ENCODE measurements at regions not wholly inside any gene's neighbourhood (a gene's known extent, or its start where the extent isn't known, plus 50 kb on each side); places are given as distances from the start of the nearest gene placed in this dataset.

GRCh38 chr18:6652098-6652497 lies 77.4 kb upstream of the ARHGAP28 start:
- Histone ChIP-seq H3K4me3 (ENCODE audit: low read length, poor library complexity, severe bottlenecking) (no peak overlapping the region), H3K4me2 (ENCODE audit: low read depth, low read length, poor library complexity, severe bottlenecking) (no peak overlapping the region), H3F3A (ENCODE audit: low read depth) (no peaks in the 10 kb centered on the region), H3K9me2 (replicated peaks; ENCODE audit: low read depth, low read length) (no peaks in the 10 kb centered on the region), H3K27me3 (ENCODE audit: insufficient read depth, low read length, poor library complexity, severe bottlenecking) (no peaks in the 10 kb centered on the region), H3K9me3 (ENCODE audit: insufficient read depth, low read depth, low read length) (no peaks in the 10 kb centered on the region), H3K9ac (ENCODE audit: low read depth, low read length, poor library complexity, severe bottlenecking) (no peak overlapping the region), H3K79me2 (ENCODE audit: insufficient read depth, low read length) (no peaks in the 10 kb centered on the region), H3K4me1 (ENCODE audit: insufficient read depth, low read length, poor library complexity, severe bottlenecking) (no peaks in the 10 kb centered on the region), H4K20me1 (ENCODE audit: insufficient read depth, low read length, poor library complexity, severe bottlenecking) (no peaks in the 10 kb centered on the region), H2AFZ (ENCODE audit: low read length) (no peak overlapping the region), H3K36me3 (ENCODE audit: insufficient read depth, low read length) (no peaks in the 10 kb centered on the region)
- TF ChIP-seq EZH2phosphoT487 (IDR thresholded peaks at IDR 0.05; ENCODE audit: borderline replicate concordance) (no peak), CTCF (conservative IDR thresholded peaks at IDR 0.05; ENCODE audit: low read length) (no peak)

GRCh38 chr18:6653880-6654279 lies 75.6 kb upstream of the ARHGAP28 start:
- H3K4me2 ChIP-seq (ENCODE audit: low read depth, low read length, poor library complexity, severe bottlenecking), result no peak overlapping the region

GRCh38 chr18:6659963-6660725 lies 69.4 kb upstream of the ARHGAP28 start:
- no peaks in the 10 kb centered on the region for H3K4me1 ChIP-seq (ENCODE audit: insufficient read depth, low read length, poor library complexity, severe bottlenecking)
- H3K36me3 ChIP-seq (ENCODE audit: insufficient read depth, low read length), result no peaks in the 10 kb centered on the region
- TF ChIP-seq EZH2phosphoT487 (IDR thresholded peaks at IDR 0.05; ENCODE audit: borderline replicate concordance), result no peak
- no peak for TF ChIP-seq CTCF (conservative IDR thresholded peaks at IDR 0.05; ENCODE audit: low read length)
- no peaks in the 10 kb centered on the region for H3K79me2 ChIP-seq (ENCODE audit: insufficient read depth, low read length)
- no peaks in the 10 kb centered on the region for H3K27me3 ChIP-seq (ENCODE audit: insufficient read depth, low read length, poor library complexity, severe bottlenecking)
- H2AFZ ChIP-seq (ENCODE audit: low read length), result no peak overlapping the region
- H3F3A ChIP-seq (ENCODE audit: low read depth), result no peaks in the 10 kb centered on the region
- H3K9me2 ChIP-seq (replicated peaks; ENCODE audit: low read depth, low read length), result no peaks in the 10 kb centered on the region
- peaks cover 8% of the 10 kb centered on the region; the same call in 1 of the 2 replicates for H3K9me3 ChIP-seq (ENCODE audit: insufficient read depth, low read depth, low read length)
- H3K4me2 ChIP-seq (ENCODE audit: low read depth, low read length, poor library complexity, severe bottlenecking), result no peak overlapping the region
- H4K20me1 ChIP-seq (ENCODE audit: insufficient read depth, low read length, poor library complexity, severe bottlenecking), result no peaks in the 10 kb centered on the region
- no peak overlapping the region for H3K9ac ChIP-seq (ENCODE audit: low read depth, low read length, poor library complexity, severe bottlenecking)
- no peak overlapping the region for H3K4me3 ChIP-seq (ENCODE audit: low read length, poor library complexity, severe bottlenecking)

More at GRCh38 chr18:6653880-6654279, 75.6 kb upstream of the ARHGAP28 start:
- no peaks in the 10 kb centered on the region for H3K79me2 ChIP-seq (ENCODE audit: insufficient read depth, low read length)
- H4K20me1 ChIP-seq (ENCODE audit: insufficient read depth, low read length, poor library complexity, severe bottlenecking), result no peaks in the 10 kb centered on the region
- H3K9ac ChIP-seq (ENCODE audit: low read depth, low read length, poor library complexity, severe bottlenecking), result no peak overlapping the region
- H3K9me3 ChIP-seq (ENCODE audit: insufficient read depth, low read depth, low read length), result no peaks in the 10 kb centered on the region
- H3K27me3 ChIP-seq (ENCODE audit: insufficient read depth, low read length, poor library complexity, severe bottlenecking), result no peaks in the 10 kb centered on the region
- no peaks in the 10 kb centered on the region for H3F3A ChIP-seq (ENCODE audit: low read depth)
- TF ChIP-seq EZH2phosphoT487 (IDR thresholded peaks at IDR 0.05; ENCODE audit: borderline replicate concordance) (no peak), CTCF (conservative IDR thresholded peaks at IDR 0.05; ENCODE audit: low read length) (no peak)
- H2AFZ ChIP-seq (ENCODE audit: low read length), result no peak overlapping the region
- no peaks in the 10 kb centered on the region for H3K4me1 ChIP-seq (ENCODE audit: insufficient read depth, low read length, poor library complexity, severe bottlenecking)
- H3K36me3 ChIP-seq (ENCODE audit: insufficient read depth, low read length), result no peaks in the 10 kb centered on the region
- H3K4me3 ChIP-seq (ENCODE audit: low read length, poor library complexity, severe bottlenecking), result no peak overlapping the region
- no peaks in the 10 kb centered on the region for H3K9me2 ChIP-seq (replicated peaks; ENCODE audit: low read depth, low read length)

Data from Loucy (cell line).